RCC 7860 (cell line): ENCODE measurements at regions not wholly inside any gene's neighbourhood (a gene's known extent, or its start where the extent isn't known, plus 50 kb on each side); places are given as distances from the start of the nearest gene placed in this dataset.

Experiments
- DNase-seq: peaks from one replicate; pipeline ENCODE4 v3.0.0-alpha.2; 2015; ENCODE audit warnings: low spot score
- FAIRE-seq: peaks from 2 replicates; lab custom pipeline; 2012; peaks lifted over from hg19 to GRCh38; lab: Jason Lieb, UNC

DNA sequence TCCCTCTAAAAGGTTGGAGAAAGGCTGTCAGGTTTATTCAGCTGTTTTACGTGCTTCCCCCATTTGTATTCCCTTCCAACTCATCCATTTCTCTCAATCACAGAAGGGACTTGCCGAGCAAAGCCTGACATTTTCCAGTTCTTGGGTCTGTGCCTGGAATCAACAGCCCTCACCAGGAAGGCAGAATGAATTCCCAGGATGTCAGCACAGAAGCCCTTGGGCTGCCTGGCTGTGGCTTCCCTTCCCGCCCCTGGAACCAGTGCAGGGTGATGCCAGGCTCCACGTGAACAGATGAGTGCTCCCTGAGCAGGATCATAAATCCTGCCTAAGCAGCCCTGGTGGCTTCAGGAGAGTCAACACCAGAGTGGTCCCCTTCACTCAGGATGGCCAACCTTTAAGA is 86.1 kb upstream of the CD83 start:
- DNase-seq: no peak
- FAIRE-seq: no peak

- FAIRE-seq (peak; percentile 7), DNase-seq (peak; percentile 64)
Measured at GRCh38 chr6:14035071-14035847, 82.3 kb upstream of the CD83 start.

DNA sequence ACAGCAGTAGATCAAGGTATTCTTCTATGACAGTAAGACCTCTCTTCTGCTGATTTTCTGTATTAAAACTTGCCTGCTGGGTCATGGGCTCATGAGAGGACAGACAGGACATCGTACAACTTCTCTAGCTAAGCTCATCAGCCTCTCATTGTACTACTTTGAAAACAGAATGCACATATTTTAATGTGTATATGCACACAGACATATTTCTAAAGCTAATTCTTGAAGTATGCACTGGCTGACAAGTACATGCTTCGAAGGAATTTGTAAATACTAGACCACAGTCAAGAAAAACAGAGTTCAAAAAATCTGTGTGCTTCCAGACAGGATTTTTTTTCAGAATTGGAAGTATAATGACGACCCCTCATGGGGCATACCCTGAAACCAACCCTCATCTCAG is 81.7 kb upstream of the CD83 start:
- DNase-seq (no peak), FAIRE-seq (no peak)

GRCh38 chr6:14036911-14037310 is 80.7 kb upstream of the CD83 start:
- no peak for DNase-seq
- FAIRE-seq: no peak

GRCh38 chr6:14037402-14038277 is 79.9 kb upstream of the CD83 start:
- no peak for DNase-seq

DNA sequence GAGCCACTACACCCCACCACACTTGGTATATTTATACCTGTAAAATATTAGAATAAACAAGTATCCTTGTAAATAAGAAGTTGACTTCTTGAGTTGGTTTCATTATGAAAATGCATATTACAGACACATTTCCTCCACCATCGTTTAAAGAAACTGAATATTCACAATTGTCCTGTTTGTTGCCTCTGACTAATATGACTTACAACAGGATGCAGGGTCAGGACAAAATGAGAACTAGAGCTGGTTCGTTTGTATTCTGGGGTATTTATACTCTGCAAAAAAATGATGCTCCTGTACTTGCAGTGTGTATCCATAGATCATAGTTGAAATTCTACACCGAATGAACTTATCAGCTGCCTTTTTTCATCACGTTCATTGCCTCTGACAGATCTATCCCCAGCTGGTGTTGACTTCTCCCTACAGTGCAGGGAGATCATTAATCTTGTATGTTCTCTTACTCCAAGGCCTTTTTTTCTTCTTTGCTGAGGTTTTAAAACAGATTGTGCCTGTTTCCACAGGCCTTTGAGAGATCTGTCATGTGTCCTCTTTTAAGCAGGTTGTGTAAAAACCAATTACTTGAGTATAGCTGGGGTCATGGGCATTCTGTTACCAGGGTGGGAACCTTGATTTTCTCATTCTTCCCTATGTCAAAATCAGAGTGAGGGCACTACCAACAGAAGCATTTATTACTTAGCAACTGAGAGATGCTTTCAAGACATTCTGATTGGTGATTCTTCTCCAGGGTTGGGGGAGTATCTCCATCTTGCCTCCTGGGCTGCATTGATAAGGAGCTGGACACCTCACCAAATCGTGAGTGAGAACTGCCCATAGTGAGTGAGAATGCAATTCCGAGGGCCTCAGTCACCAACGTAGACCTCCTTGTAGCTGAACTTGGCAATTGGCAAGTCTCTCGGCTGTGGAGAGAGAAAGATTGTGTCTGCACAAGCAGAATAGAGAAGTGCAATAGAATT is 78.8 kb upstream of the CD83 start:
- FAIRE-seq (no peak), DNase-seq (no peak)

More at GRCh38 chr6:14037402-14038277, 79.9 kb upstream of the CD83 start:
- no peak for FAIRE-seq

DNA sequence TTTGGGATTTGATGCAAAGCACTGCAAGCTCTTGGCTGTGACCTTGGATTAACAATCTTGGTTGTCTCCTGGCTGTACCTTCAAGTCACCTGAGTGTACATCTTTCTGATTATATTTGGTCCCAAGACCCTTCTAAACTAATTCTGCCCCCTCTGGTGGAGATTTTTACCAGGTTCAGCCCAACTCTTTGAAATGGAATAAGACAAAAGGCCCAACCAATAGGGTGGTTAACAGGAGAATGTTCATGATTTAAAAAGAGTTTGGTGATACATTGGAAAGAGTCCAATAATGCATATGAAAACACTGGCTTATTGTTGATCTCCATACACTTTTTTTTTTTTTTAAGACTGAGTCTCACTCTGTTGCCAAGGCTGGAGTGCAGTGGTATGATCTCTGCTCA is 77.5 kb upstream of the CD83 start:
- FAIRE-seq (no peak), DNase-seq (no peak)

- DNase-seq: peak; percentile 36
Measured at GRCh38 chr6:14046476-14047068, 71.0 kb upstream of the CD83 start.

GRCh38 chr6:14047151-14047740 is 70.3 kb upstream of the CD83 start:
- no peak for FAIRE-seq
- no peak for DNase-seq

More at GRCh38 chr6:14046476-14047068, 71.0 kb upstream of the CD83 start:
- FAIRE-seq: no peak

- FAIRE-seq: no peak
- DNase-seq: no peak
Measured at GRCh38 chr6:14048837-14049236, 68.7 kb upstream of the CD83 start.

- FAIRE-seq (no peak), DNase-seq (no peak)
Measured at GRCh38 chr6:14051355-14051754, 66.2 kb upstream of the CD83 start.

DNA sequence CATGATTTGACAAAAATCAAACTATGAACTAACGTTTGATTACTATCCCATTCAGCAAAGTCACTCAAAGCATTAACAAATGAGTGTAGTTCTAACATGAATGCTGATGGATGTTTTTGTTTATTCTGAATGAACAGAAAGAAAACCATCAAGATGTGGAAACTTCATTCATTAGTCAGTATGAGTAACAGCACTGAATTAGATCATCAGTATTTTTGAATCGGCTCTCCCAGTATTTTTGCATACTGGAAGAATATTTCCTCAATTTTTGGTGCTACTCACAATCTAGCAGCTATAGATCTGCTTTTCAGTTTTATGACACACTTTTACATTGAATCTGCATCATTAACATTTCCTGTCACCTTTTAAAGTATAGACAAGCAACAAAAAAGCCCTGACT is 63.8 kb upstream of the CD83 start:
- no peak for DNase-seq
- FAIRE-seq: no peak

DNA sequence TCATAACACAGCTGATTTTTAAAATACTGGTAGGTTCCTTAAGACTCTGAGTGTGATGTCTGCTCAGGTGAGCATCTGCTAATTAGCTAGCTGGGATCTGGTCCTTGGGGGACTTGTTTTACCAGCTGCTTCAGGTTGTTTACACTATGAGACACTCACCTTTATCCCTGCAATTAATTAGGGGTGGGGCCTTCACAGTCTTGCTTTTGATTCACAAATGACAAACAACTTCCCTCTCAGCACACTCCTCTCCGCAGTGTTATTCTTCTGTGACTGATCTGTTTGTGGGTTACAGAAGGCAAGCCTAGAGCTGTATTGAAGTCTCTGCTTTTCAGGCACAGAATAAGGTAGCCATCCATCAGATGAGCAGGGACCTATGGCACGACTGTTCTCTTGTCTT is 62.0 kb upstream of the CD83 start:
- FAIRE-seq (no peak), DNase-seq (no peak)

DNA sequence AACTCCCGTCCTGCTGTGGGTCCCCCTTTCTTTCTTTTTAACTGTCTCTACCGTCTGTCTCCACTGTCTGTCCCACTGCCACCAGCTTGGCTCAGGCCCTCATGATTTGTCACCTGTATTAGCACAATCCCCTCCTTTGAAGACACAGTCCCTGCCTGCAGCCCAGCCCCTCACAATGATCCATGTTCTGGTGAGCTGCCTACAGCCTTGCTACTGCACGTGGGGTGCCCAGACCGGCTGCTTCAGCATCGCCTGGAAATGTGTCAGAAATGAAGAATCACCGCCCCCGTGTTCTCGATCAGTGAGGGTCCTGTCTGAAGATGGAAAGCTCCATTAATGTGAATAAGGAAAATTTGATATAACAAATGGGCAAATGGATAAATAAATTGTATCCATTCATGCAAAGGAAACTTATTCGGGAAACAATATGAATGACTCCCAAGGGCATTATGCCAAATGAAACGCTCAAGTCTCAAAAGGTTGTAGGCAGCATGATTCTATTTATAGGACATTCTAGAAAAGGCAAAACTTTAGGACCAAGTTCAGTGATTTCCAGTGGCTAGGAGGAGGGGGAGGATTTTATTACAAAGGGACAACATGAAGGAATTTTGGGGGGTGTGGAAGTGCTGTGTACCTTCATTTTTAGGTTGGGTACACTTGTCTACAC is 59.4 kb upstream of the CD83 start:
- no peak for FAIRE-seq
- DNase-seq: no peak

- FAIRE-seq: no peak
Measured at GRCh38 chr6:14058735-14059134, 58.8 kb upstream of the CD83 start.

DNA sequence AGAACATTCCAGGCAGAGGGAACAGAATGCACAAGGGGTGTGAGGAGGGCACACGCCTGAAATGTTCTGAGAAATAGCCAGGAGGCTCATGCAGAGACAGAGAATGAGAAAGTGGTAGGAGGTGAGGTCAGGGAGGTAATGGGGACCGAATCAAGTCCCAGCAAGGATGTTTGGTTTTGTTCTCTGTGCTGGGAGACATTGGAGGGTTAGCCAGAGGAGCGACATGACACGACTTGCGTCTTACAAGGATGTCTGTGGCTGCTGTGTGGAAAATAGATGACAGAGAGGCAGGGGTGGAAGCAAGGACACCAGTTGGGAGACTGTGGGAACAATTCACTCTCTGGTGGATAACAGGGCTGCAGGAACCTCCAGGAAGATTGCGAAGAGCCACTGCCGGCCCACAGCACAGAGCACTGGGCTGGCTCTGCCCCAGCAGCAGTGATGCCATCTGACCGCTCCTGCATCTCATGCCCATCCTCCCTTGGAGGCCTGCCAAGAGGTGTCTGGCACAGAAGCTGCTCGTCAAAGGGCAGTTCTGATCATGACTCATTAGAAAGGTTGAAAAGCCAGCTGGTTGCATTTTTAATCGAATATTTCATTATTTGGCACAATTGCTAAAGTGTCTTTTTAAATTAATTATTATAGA is 57.7 kb upstream of the CD83 start:
- FAIRE-seq (peak; percentile 72), DNase-seq (peak; percentile 59)

More at GRCh38 chr6:14058735-14059134, 58.8 kb upstream of the CD83 start:
- DNase-seq: no peak

DNA sequence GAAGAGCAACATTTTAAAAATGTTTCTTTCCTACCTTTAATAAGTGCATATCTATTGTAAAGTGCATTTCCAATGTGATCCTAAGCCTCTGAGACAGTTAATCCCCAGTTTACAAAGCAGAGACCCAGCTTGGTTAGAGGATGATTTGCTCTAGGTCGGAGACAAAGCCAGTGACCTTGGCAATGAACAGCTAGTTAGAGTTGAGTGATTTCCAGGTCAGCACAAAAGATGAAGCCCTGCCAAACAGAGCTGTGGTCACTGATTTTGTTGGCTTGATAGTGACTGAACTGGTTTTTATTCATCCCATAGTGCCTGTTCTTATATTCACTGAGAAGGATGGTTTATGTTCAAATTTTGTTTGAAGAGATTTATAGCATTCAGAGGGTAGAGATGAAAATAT is 56.6 kb upstream of the CD83 start:
- FAIRE-seq: peak; percentile 71
- no peak for DNase-seq

DNA sequence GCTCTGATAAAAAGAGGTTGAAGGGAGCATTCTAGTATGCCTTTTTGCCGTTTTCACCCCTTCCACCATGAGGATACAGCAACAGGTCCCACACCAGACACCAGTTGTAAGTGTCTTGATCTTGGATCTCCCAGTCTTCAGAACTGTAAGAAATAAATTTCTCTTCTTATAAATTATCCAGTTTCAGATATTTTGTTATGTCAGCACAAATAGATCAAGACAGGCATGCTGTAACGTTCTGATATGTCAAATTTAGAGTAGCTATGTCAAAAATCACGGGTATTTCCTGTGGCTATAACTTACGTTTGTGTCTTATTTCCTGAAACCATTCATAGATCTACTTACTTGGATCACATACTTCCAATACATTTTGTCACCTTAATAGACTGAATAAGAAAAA is 55.9 kb upstream of the CD83 start:
- DNase-seq: no peak
- no peak for FAIRE-seq
